Breast epithelium (tissue), 4 donors: ENCODE measurements at regions not wholly inside any gene's neighbourhood (a gene's known extent, or its start where the extent isn't known, plus 50 kb on each side); places are given as distances from the start of the nearest gene placed in this dataset.

ENCODE experiments used
- DNase-seq, 2 donors: peaks; one replicate each; pipeline ENCODE4 v3.0.0-alpha.2; 2019; ENCODE audit warnings: low spot score in 2 of 2
- H3K27ac ChIP-seq, 2 donors: fragments of 200-600 bp; sonication (generic) in 1 of 2; one replicate each; pipeline ENCODE4 v1.5.1; 2016 to 2019; ENCODE audit warnings: mild to moderate bottlenecking in 1 of 2
- H3K27me3 ChIP-seq, 2 donors: fragments of 200-600 bp; sonication (generic) in 1 of 2; one replicate each; pipeline versions ENCODE4 v1.5.1 to v1.6.0; 2017 to 2019; ENCODE audit warnings: control low read depth in 1 of 2, mild to moderate bottlenecking in 1 of 2
- H3K36me3 ChIP-seq: fragments of 200-600 bp; one replicate; pipeline ENCODE4 v1.5.1; 2019
- H3K4me1 ChIP-seq, 2 donors: fragments of 200-600 bp; sonication (generic); one replicate each; pipeline ENCODE4 v1.5.1; 2016 to 2019; ENCODE audit warnings: control low read depth in 1 of 2
- H3K4me3 ChIP-seq, 3 donors: fragments of 200-600 bp; sonication (generic); 1 replicate in 2 of 3; 2 replicates in 1 of 3; pipeline ENCODE4 v1.5.1; 2016 to 2019; ENCODE audit warnings: mild to moderate bottlenecking in 3 of 3, moderate library complexity in 2 of 3
- H3K9me3 ChIP-seq, 2 donors: fragments of 200-600 bp; sonication (generic) in 1 of 2; one replicate each; pipeline ENCODE4 v1.5.1; 2016 to 2019; ENCODE audit warnings: control low read depth in 1 of 2
- POLR2A ChIP-seq: fragments of 450-650 bp; IDR thresholded peaks from one replicate; pipeline ENCODE4 v1.6.1; 2016; ENCODE audit warnings: antibody characterized with exemption, mild to moderate bottlenecking, moderate library complexity
- POLR2AphosphoS5 ChIP-seq, 3 donors: sonication (generic); formaldehyde crosslinking; IDR thresholded peaks; one replicate each; pipeline ENCODE4 v1.6.1; 2017; ENCODE audit warnings: antibody characterized with exemption in 3 of 3
- intact Hi-C: fragments of 100-400 bp; cut with DNase I; formaldehyde crosslinking; loops from one replicate; pipeline ENCODE4 v1.15.1; 2023; ENCODE audit warnings: low total_unique reads
- TF ChIP-seq, protein P1 (sequence below), 3 donors: fragments of 450-650 bp; IDR thresholded peaks; one replicate each; pipeline ENCODE4 v1.5.1; 2016 to 2017; ENCODE audit warnings: antibody characterized with exemption in 3 of 3, mild to moderate bottlenecking in 3 of 3, moderate library complexity in 3 of 3

GRCh38 chr10:56085406-56086122 lies 275.5 kb downstream of the ZWINT start:
- H3K4me3 ChIP-seq, result no peak overlapping the region
- no peak overlapping the region for H3K27ac ChIP-seq
- DNase-seq, result no peak
- H3K36me3 ChIP-seq, result no peaks in the 10 kb centered on the region
- H3K4me1 ChIP-seq, result no peaks in the 10 kb centered on the region
- intact Hi-C loops, result no loop called here
- TF ChIP-seq POLR2A (no peak), POLR2AphosphoS5 (IDR thresholded peaks at IDR 0.05) (no peak)
- TF ChIP-seq, protein P1, sequence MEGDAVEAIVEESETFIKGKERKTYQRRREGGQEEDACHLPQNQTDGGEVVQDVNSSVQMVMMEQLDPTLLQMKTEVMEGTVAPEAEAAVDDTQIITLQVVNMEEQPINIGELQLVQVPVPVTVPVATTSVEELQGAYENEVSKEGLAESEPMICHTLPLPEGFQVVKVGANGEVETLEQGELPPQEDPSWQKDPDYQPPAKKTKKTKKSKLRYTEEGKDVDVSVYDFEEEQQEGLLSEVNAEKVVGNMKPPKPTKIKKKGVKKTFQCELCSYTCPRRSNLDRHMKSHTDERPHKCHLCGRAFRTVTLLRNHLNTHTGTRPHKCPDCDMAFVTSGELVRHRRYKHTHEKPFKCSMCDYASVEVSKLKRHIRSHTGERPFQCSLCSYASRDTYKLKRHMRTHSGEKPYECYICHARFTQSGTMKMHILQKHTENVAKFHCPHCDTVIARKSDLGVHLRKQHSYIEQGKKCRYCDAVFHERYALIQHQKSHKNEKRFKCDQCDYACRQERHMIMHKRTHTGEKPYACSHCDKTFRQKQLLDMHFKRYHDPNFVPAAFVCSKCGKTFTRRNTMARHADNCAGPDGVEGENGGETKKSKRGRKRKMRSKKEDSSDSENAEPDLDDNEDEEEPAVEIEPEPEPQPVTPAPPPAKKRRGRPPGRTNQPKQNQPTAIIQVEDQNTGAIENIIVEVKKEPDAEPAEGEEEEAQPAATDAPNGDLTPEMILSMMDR (IDR thresholded peaks at IDR 0.05), result no peak
- no peaks in the 10 kb centered on the region for H3K27me3 ChIP-seq
- H3K9me3 ChIP-seq, result peaks cover 0 to 4% of the 10 kb centered on the region in 2 donors

DNA sequence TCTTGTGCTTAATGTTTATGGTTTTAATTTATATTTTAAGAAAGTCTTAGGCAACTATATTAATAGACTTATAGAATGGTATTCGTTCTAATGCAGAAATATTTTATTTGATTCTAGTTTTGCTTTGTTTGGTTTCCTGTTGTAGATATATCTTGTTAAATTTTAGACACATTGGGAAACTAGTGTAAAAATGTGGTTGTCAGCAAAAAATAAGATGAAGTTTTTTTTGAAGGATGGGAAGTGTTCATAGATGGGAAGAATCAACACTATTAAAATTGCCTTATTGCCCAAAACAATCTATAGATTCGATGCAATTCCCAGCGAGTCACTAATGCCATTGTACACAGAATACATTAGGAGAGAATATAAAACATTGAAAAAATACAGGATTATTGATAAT lies 278.9 kb downstream of the ZWINT start:
- Histone ChIP-seq H3K4me3 (no peak overlapping the region), H3K4me1 (no peaks in the 10 kb centered on the region), H3K27ac (no peak overlapping the region), H3K9me3 (no peaks in the 10 kb centered on the region), H3K36me3 (no peaks in the 10 kb centered on the region), H3K27me3 (no peaks in the 10 kb centered on the region)
- intact Hi-C loops, result no loop called here
- TF ChIP-seq, protein P1 (IDR thresholded peaks at IDR 0.05), result no peak
- no peak for TF ChIP-seq POLR2AphosphoS5 (IDR thresholded peaks at IDR 0.05)
- DNase-seq, result no peak

- H3K27ac ChIP-seq, result no peak overlapping the region
- no peak for DNase-seq
These were observed 292.4 kb downstream of the ZWINT start for GRCh38 chr10:56068473-56069263.

DNA sequence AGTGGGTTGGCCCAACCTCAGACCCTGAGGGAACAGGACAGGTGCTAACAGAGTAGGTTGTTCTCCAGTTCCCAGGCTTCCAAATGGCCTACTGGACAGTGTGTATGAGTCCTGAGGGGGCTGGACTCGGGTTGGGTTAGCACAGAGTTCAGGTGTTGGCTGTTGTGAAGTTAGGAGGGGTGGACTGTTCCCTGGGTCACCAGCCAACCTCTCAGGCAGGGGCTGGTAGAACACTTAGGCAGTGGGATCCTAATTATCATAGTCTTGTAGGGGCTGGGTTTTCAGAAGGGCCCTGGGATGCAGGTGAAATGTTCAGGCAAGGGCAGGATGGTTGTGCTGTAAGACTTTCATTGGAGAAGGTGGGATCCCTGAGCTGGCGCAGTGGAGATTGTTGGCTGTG lies 293.0 kb downstream of the ZWINT start:
- no peak overlapping the region for H3K27ac ChIP-seq
- DNase-seq, result no peak
- no peak overlapping the region for H3K4me3 ChIP-seq
- intact Hi-C loops, result no loop called here
- H3K36me3 ChIP-seq, result no peaks in the 10 kb centered on the region
- H3K4me1 ChIP-seq, result no peaks in the 10 kb centered on the region
- TF ChIP-seq POLR2A (no peak), POLR2AphosphoS5 (IDR thresholded peaks at IDR 0.05) (no peak)
- TF ChIP-seq, protein P1 (IDR thresholded peaks at IDR 0.05), result no peak
- H3K27me3 ChIP-seq, result no peaks in the 10 kb centered on the region
- peaks cover 0 to 11% of the 10 kb centered on the region in 2 donors for H3K9me3 ChIP-seq

More at GRCh38 chr10:56068473-56069263, 292.4 kb downstream of the ZWINT start:
- intact Hi-C loops, result no loop called here
- H3K27me3 ChIP-seq, result no peaks in the 10 kb centered on the region
- H3K4me1 ChIP-seq, result no peaks in the 10 kb centered on the region
- TF ChIP-seq, protein P1 (IDR thresholded peaks at IDR 0.05), result no peak
- TF ChIP-seq POLR2A, result no peak
- no peak overlapping the region for H3K4me3 ChIP-seq
- peaks cover 0 to 11% of the 10 kb centered on the region in 2 donors for H3K9me3 ChIP-seq
- H3K36me3 ChIP-seq, result no peaks in the 10 kb centered on the region

- Histone ChIP-seq H3K27ac (no peak overlapping the region), H3K4me3 (no peak overlapping the region), H3K36me3 (no peaks in the 10 kb centered on the region), H3K9me3 (peaks cover 3 to 11% of the 10 kb centered on the region in 2 donors), H3K27me3 (no peaks in the 10 kb centered on the region), H3K4me1 (no peaks in the 10 kb centered on the region)
- intact Hi-C loops, result no loop called here
- no peak for DNase-seq
- TF ChIP-seq POLR2AphosphoS5 (IDR thresholded peaks at IDR 0.05), result no peak
- TF ChIP-seq POLR2A, result no peak
- TF ChIP-seq, protein P1 (IDR thresholded peaks at IDR 0.05), result no peak
These were observed 297.4 kb downstream of the ZWINT start for GRCh38 chr10:56063642-56064041.
